PC-9 (cell line): ENCODE measurements at regions not wholly inside any gene's neighbourhood (a gene's known extent, or its start where the extent isn't known, plus 50 kb on each side); places are given as distances from the start of the nearest gene placed in this dataset.

ENCODE experiments used
- BruUV-seq: library from RNA; stranded (reverse); fragments of 400-500 nt; replicated peaks from 2 replicates; lab custom pipeline; 2021; lab: Mats Ljungman, UMichigan
- CTCF ChIA-PET: fragments of 300-600 bp; sonication (Branson Sonifier 250); formaldehyde crosslinking; loops from one replicate; lab custom pipeline; 2022; ENCODE audit warnings: antibody characterized with exemption; lab: Charles Lee
- POLR2A ChIA-PET: fragments of 300-600 bp; sonication (Branson Sonifier 250); formaldehyde crosslinking; loops from one replicate; lab custom pipeline; 2022; ENCODE audit warnings: antibody characterized with exemption; ENCODE audit not compliant: unreplicated experiment; lab: Charles Lee
- DNase-seq, 2 experiments: peaks; one replicate each; pipeline versions ENCODE4 v3.0.0 to v3.0.0-alpha.2; 2015 to 2022; ENCODE audit warnings: mixed read lengths in 1 of 2
- H2AFZ ChIP-seq: fragments of 200-600 bp; sonication (generic); 2 replicates; pipeline ENCODE4 v1.8.1; 2017; ENCODE audit warnings: antibody characterized with exemption
- H3F3A ChIP-seq: fragments of 200-600 bp; sonication (generic); 2 replicates; pipeline ENCODE4 v1.8.1; 2017; ENCODE audit warnings: antibody characterized with exemption, mild to moderate bottlenecking, low read depth; ENCODE audit not compliant: insufficient read depth
- H3K27ac ChIP-seq: fragments of 200-600 bp; sonication (generic); 2 replicates; pipeline ENCODE4 v1.6.1; 2016; ENCODE audit warnings: mixed run types
- H3K27me3 ChIP-seq: fragments of 200-600 bp; sonication (generic); 2 replicates; pipeline ENCODE4 v1.6.1; 2016; ENCODE audit warnings: low read depth, mixed run types; ENCODE audit not compliant: insufficient read depth
- H3K36me3 ChIP-seq: fragments of 200-600 bp; sonication (generic); 2 replicates; pipeline ENCODE4 v1.6.1; 2016; ENCODE audit warnings: low read depth, mixed run types
- H3K4me1 ChIP-seq: fragments of 200-600 bp; sonication (generic); replicated peaks from 2 replicates; pipeline ENCODE4 v1.6.1; 2016; ENCODE audit warnings: mixed run types; ENCODE audit not compliant: insufficient read depth
- H3K4me2 ChIP-seq: fragments of 200-600 bp; sonication (generic); 2 replicates; pipeline ENCODE4 v1.6.1; 2017; ENCODE audit warnings: mixed run types
- H3K4me3 ChIP-seq: fragments of 200-600 bp; sonication (generic); 2 replicates; pipeline ENCODE4 v1.6.1; 2016; ENCODE audit warnings: mixed run types
- H3K79me2 ChIP-seq: fragments of 200-600 bp; sonication (generic); 2 replicates; pipeline ENCODE4 v1.6.1; 2017; ENCODE audit warnings: low read depth, mixed run types
- H3K9me2 ChIP-seq: fragments of 200-600 bp; sonication (generic); 2 replicates; pipeline ENCODE4 v1.8.1; 2017; ENCODE audit warnings: mild to moderate bottlenecking; ENCODE audit not compliant: insufficient read depth
- H3K9me3 ChIP-seq: fragments of 200-600 bp; sonication (generic); 2 replicates; pipeline ENCODE4 v1.8.1; 2016; ENCODE audit warnings: low read depth; ENCODE audit not compliant: insufficient read depth
- H4K20me1 ChIP-seq: fragments of 200-600 bp; sonication (generic); 2 replicates; pipeline ENCODE4 v1.8.1; 2017; ENCODE audit not compliant: insufficient read depth
- EZH2 ChIP-seq: fragments of 200-600 bp; sonication (generic); IDR thresholded peaks from 2 replicates; pipeline ENCODE4 v1.8.0; 2017; ENCODE audit warnings: antibody characterized with exemption, low read depth
- intact Hi-C: fragments of 100-400 bp; cut with micrococcal nuclease; formaldehyde crosslinking; loops from one replicate; pipeline ENCODE4 v1.10.0; 2022; ENCODE audit not compliant: unreplicated experiment
- TF ChIP-seq, protein P1 (sequence below): fragments of 200-600 bp; sonication (generic); conservative IDR thresholded peaks from 2 replicates; pipeline ENCODE4 v1.6.1; 2017; ENCODE audit warnings: mixed run types, antibody characterized with exemption, mild to moderate bottlenecking, moderate library complexity

DNA sequence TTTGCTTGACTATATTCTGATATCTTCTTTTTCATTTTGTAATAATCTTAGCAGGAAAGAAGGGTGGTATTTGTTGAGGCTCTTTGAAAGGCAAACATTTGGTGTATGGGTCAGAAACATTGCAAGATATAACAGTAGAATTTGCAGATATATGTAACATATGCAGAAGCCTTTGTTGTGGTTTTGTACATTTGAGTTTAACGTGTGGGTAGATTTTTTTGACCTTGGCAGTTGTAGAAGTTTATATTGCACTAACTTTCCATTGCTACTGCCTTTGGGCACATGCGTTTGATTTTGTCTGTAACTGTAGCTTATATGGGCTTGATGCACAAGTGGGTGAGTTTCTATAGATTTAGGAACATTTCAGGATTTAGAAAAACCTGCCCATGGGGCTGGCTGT, 78.5 kb upstream of the SPRY2 start:
- no peaks in the 10 kb centered on the region for H3K79me2 ChIP-seq
- no TSS peak for BruUV-seq
- ChIA-PET CTCF (no interaction called here), POLR2A (no interaction called here)
- TF ChIP-seq, protein P1, sequence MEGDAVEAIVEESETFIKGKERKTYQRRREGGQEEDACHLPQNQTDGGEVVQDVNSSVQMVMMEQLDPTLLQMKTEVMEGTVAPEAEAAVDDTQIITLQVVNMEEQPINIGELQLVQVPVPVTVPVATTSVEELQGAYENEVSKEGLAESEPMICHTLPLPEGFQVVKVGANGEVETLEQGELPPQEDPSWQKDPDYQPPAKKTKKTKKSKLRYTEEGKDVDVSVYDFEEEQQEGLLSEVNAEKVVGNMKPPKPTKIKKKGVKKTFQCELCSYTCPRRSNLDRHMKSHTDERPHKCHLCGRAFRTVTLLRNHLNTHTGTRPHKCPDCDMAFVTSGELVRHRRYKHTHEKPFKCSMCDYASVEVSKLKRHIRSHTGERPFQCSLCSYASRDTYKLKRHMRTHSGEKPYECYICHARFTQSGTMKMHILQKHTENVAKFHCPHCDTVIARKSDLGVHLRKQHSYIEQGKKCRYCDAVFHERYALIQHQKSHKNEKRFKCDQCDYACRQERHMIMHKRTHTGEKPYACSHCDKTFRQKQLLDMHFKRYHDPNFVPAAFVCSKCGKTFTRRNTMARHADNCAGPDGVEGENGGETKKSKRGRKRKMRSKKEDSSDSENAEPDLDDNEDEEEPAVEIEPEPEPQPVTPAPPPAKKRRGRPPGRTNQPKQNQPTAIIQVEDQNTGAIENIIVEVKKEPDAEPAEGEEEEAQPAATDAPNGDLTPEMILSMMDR, result no peak
- intact Hi-C loops, result no loop called here
- no peaks in the 10 kb centered on the region for H3F3A ChIP-seq
- H3K4me2 ChIP-seq, result no peak overlapping the region
- H3K27me3 ChIP-seq, result no peaks in the 10 kb centered on the region
- no peaks in the 10 kb centered on the region for H3K9me3 ChIP-seq
- no peaks in the 10 kb centered on the region; the same call in 1 of the 2 replicates for H3K9me2 ChIP-seq
- no peak overlapping the region for H2AFZ ChIP-seq
- no peaks in the 10 kb centered on the region for H4K20me1 ChIP-seq
- H3K36me3 ChIP-seq, result no peaks in the 10 kb centered on the region
- no peak overlapping the region for H3K4me3 ChIP-seq
- no peak overlapping the region for H3K27ac ChIP-seq
- H3K4me1 ChIP-seq, result no peaks in the 10 kb centered on the region
- no peak for DNase-seq

GRCh38 chr13:80413611-80414010, 72.7 kb upstream of the SPRY2 start:
- TF ChIP-seq EZH2, result no peak
- TF ChIP-seq, protein P1, result no peak
- ChIA-PET POLR2A (no interaction called here), CTCF (no interaction called here)
- Histone ChIP-seq H3F3A (no peaks in the 10 kb centered on the region), H3K9me3 (no peaks in the 10 kb centered on the region), H3K79me2 (no peaks in the 10 kb centered on the region), H3K4me3 (no peak overlapping the region), H3K4me2 (no peak overlapping the region), H3K9me2 (no peaks in the 10 kb centered on the region; the same call in 1 of the 2 replicates), H3K36me3 (no peaks in the 10 kb centered on the region), H3K27ac (no peak overlapping the region), H4K20me1 (no peaks in the 10 kb centered on the region), H3K4me1 (no peaks in the 10 kb centered on the region), H2AFZ (no peak overlapping the region), H3K27me3 (no peaks in the 10 kb centered on the region)
- intact Hi-C loops, result no loop called here
- no TSS peak for BruUV-seq
- DNase-seq, result no peak

DNA sequence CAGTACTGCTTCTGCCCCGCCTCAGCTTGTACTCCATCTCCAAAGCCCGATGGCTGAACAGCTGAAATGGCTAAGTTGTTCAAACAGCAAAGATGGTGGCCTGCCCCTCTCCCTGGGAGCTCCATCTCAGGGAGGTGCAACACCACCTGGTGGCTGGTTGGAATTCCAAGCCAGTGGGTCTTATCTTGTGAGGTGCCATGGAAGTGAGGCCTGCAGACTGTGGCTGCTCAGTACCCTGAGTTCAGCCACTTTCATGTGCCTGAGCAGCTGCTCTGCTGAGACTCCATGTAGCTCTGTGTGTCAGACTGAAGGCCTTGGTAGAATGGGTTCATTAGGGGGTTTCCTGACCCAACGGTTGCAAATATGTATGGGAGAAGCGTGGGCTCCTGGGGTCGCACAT, 67.3 kb upstream of the SPRY2 start:
- Histone ChIP-seq H3K9me3 (no peaks in the 10 kb centered on the region), H2AFZ (no peak overlapping the region), H3K4me3 (no peak overlapping the region), H3K4me1 (no peaks in the 10 kb centered on the region), H3K27me3 (no peaks in the 10 kb centered on the region), H3K79me2 (no peaks in the 10 kb centered on the region), H3K9me2 (no peaks in the 10 kb centered on the region), H3K36me3 (no peaks in the 10 kb centered on the region), H3K27ac (no peak overlapping the region), H3K4me2 (no peak overlapping the region), H3F3A (no peaks in the 10 kb centered on the region), H4K20me1 (no peaks in the 10 kb centered on the region)
- TF ChIP-seq, protein P1, result no peak
- no peak for TF ChIP-seq EZH2
- DNase-seq, result no peak
- ChIA-PET CTCF (no interaction called here), POLR2A (no interaction called here)
- BruUV-seq, result no TSS peak
- intact Hi-C loops, result no loop called here
